GM12878 (cell line): ENCODE measurements at regions not wholly inside any gene's neighbourhood (a gene's known extent, or its start where the extent isn't known, plus 50 kb on each side); places are given as distances from the start of the nearest gene placed in this dataset.

ENCODE experiments used
- ATAC-seq: fragments of 200-7000 bp; cut with Tn5 transposase; 3 replicates; pipeline ENCODE4 v1.9.1; 2020; ENCODE audit warnings: mild to moderate bottlenecking, moderate library complexity
- BruUV-seq: library from RNA; stranded (reverse); fragments of 400-500 nt; replicated peaks from 2 replicates; lab custom pipeline; 2021; lab: Mats Ljungman, UMichigan
- CTCF ChIA-PET: fragments of 300-600 bp; sonication (Branson Sonifier 250); formaldehyde crosslinking; extraction: SDS; loops from one replicate; lab custom pipeline; 2021; ENCODE audit warnings: inconsistent platforms; lab: Yijun Ruan, JAX
- POLR2A ChIA-PET: fragments of 350-600 bp; formaldehyde crosslinking; extraction: SDS; loops from one replicate; lab custom pipeline; 2021; ENCODE audit warnings: inconsistent platforms; lab: Charles Lee
- RAD21 ChIA-PET: fragments of 300-600 bp; sonication (Branson Sonifier 250); formaldehyde crosslinking; loops from one replicate; lab custom pipeline; 2023; ENCODE audit warnings: antibody characterized with exemption; ENCODE audit not compliant: unreplicated experiment; lab: Charles Lee
- SMC1A ChIA-PET: fragments of 300-600 bp; sonication (Branson Sonifier 250); formaldehyde crosslinking; loops from one replicate; lab custom pipeline; 2023; ENCODE audit not compliant: unreplicated experiment, uncharacterized antibody; lab: Charles Lee
- DNase-seq: peaks from one replicate; pipeline ENCODE4 v3.0.0-alpha.2; 2011; ENCODE audit warnings: low read depth, low spot score
- FAIRE-seq: peaks from 3 replicates; lab custom pipeline; 2011; peaks lifted over from hg19 to GRCh38; lab: Jason Lieb, UNC
- H2AFZ ChIP-seq: 2 replicates; pipeline ENCODE4 v1.6.0; 2011; ENCODE audit warnings: low read depth, low read length, control low read depth; ENCODE audit not compliant: control insufficient read depth
- H3K27ac ChIP-seq: 2 replicates; pipeline ENCODE4 v1.5.1; 2011; ENCODE audit warnings: control low read depth; ENCODE audit not compliant: control insufficient read depth, insufficient read depth
- H3K27me3 ChIP-seq, 2 experiments: replicated peaks in 1 of 2; 2 replicates each; pipeline versions ENCODE4 v1.6.0 to v1.6.1; 2011; ENCODE audit warnings: low read length in 1 of 2; ENCODE audit not compliant: control insufficient read depth in 2 of 2, insufficient read depth in 2 of 2
- H3K36me3 ChIP-seq, 2 experiments: 2 replicates each; pipeline ENCODE4 v1.5.1; 2011; ENCODE audit warnings: low read length in 1 of 2; ENCODE audit not compliant: control insufficient read depth in 2 of 2, insufficient read depth in 2 of 2
- H3K4me1 ChIP-seq: 2 replicates; pipeline ENCODE4 v1.6.1; 2011; ENCODE audit warnings: mild to moderate bottlenecking, low read length, moderate library complexity, mixed read lengths; ENCODE audit not compliant: control insufficient read depth, insufficient read depth
- H3K4me2 ChIP-seq: 2 replicates; pipeline ENCODE4 v1.6.0; 2011; ENCODE audit warnings: control low read depth; ENCODE audit not compliant: control insufficient read depth, insufficient read depth
- H3K4me3 ChIP-seq: fragments of 200-600 bp; sonication (generic); 2 replicates; pipeline ENCODE4 v1.5.1; 2016
- H3K79me2 ChIP-seq: 2 replicates; pipeline ENCODE4 v1.6.0; 2011; ENCODE audit warnings: low read length; ENCODE audit not compliant: control insufficient read depth, insufficient read depth
- H3K9ac ChIP-seq: 2 replicates; pipeline ENCODE4 v1.8.0; 2011; ENCODE audit warnings: low read length, control low read depth, mixed read lengths; ENCODE audit not compliant: control insufficient read depth, insufficient read depth
- H3K9me3 ChIP-seq: replicated peaks from 3 replicates; pipeline ENCODE4 v1.5.1; 2011; ENCODE audit warnings: mild to moderate bottlenecking, low read length; ENCODE audit not compliant: control insufficient read depth, insufficient read depth
- H4K20me1 ChIP-seq: 2 replicates; pipeline ENCODE4 v1.6.0; 2011; ENCODE audit not compliant: control insufficient read depth, insufficient read depth
- ATF7 ChIP-seq: fragments of 450-650 bp; IDR thresholded peaks from 2 replicates; pipeline ENCODE4 v1.6.1; 2016; ENCODE audit warnings: low read depth, mild to moderate bottlenecking
- GATAD2B ChIP-seq: fragments of 450-650 bp; conservative IDR thresholded peaks from 2 replicates; pipeline ENCODE4 v1.6.1; 2017; ENCODE audit warnings: low read depth, mild to moderate bottlenecking, moderate library complexity
- NRF1 ChIP-seq: conservative IDR thresholded peaks from 2 replicates; pipeline ENCODE4 v1.6.1; 2011; ENCODE audit warnings: mild to moderate bottlenecking, low read depth, low read length, improper control_type of control experiment
- POU2F2 ChIP-seq: IDR thresholded peaks from 3 replicates; pipeline ENCODE4 v1.6.1; 2011; ENCODE audit warnings: low read depth, mild to moderate bottlenecking, low read length, borderline replicate concordance
- WGBS: methylation state at CpG from one replicate; pipeline ENCODE4 v1.1.6; 2016; ENCODE audit warnings: low lambda C conversion rate; ENCODE audit not compliant: insufficient replicate concordance, insufficient coverage; ENCODE audit errors: missing lambda C conversion rate; 5-methylcytosine and 5-hydroxymethylcytosine counted together
- in situ Hi-C: fragments of 300-500 bp; cut with MboI; formaldehyde crosslinking; loops from 9 replicates; pipeline ENCODE4 v1.14.3; 2018; ENCODE audit warnings: mixed read lengths
- intact Hi-C: fragments of 100-400 bp; cut with micrococcal nuclease; formaldehyde crosslinking; loops from one replicate; pipeline ENCODE4 v1.14.2; 2022; ENCODE audit not compliant: unreplicated experiment
- TF ChIP-seq, protein P1 (sequence below): fragments of 450-650 bp; IDR thresholded peaks from 2 replicates; pipeline ENCODE4 v1.6.1; 2017; ENCODE audit warnings: mild to moderate bottlenecking
- TF ChIP-seq, protein P2 (sequence below): IDR thresholded peaks from 2 replicates; pipeline ENCODE4 v1.6.1; 2011; ENCODE audit warnings: low read depth, low read length, improper control_type of control experiment, borderline replicate concordance
- TF ChIP-seq, protein P3 (sequence below): fragments of 450-650 bp; IDR thresholded peaks from 2 replicates; pipeline ENCODE4 v1.6.1; 2016; ENCODE audit warnings: mild to moderate bottlenecking
- TF ChIP-seq, protein P4 (sequence below): IDR thresholded peaks from 2 replicates; pipeline ENCODE4 v1.6.1; 2012; ENCODE audit warnings: mild to moderate bottlenecking, low read depth, low read length

DNA sequence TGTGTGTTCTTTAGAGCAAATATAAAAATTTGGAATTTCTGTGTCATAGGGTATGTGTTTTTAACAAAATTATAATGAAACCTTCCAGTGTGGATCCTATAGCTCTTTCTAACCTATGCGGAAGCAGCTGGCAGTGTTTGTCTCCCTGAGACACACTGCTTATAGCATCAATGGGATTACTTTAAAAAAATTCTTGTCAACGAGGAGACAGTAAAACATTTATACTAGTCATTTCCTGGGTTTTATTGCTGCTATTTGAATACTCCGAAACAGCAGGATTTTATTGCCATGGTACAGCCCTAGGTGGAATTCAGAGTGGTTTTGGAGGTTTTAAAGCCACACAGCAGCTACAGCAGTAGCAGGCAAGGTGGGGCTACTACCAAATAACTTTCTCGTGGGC lies 145.1 kb upstream of the IL1RAPL2 start:
- POLR2A ChIA-PET = no interaction called here
- H3K27ac ChIP-seq = no peak overlapping the region
- H3K9me3 ChIP-seq = no peaks in the 10 kb centered on the region
- no peaks in the 10 kb centered on the region for H4K20me1 ChIP-seq
- WGBS = 27% methylated on average over 4 of the region's 4 CpGs
- no TSS peak for BruUV-seq
- H3K79me2 ChIP-seq = no peaks in the 10 kb centered on the region
- H2AFZ ChIP-seq = no peak overlapping the region
- CTCF ChIA-PET = no interaction called here
- RAD21 ChIA-PET = no interaction called here
- SMC1A ChIA-PET = no interaction called here
- FAIRE-seq = no peak
- no peaks in the 10 kb centered on the region for H3K36me3 ChIP-seq
- no peak overlapping the region for H3K4me3 ChIP-seq
- no peak overlapping the region for H3K4me2 ChIP-seq
- TF ChIP-seq GATAD2B = no peak
- TF ChIP-seq, protein P1, sequence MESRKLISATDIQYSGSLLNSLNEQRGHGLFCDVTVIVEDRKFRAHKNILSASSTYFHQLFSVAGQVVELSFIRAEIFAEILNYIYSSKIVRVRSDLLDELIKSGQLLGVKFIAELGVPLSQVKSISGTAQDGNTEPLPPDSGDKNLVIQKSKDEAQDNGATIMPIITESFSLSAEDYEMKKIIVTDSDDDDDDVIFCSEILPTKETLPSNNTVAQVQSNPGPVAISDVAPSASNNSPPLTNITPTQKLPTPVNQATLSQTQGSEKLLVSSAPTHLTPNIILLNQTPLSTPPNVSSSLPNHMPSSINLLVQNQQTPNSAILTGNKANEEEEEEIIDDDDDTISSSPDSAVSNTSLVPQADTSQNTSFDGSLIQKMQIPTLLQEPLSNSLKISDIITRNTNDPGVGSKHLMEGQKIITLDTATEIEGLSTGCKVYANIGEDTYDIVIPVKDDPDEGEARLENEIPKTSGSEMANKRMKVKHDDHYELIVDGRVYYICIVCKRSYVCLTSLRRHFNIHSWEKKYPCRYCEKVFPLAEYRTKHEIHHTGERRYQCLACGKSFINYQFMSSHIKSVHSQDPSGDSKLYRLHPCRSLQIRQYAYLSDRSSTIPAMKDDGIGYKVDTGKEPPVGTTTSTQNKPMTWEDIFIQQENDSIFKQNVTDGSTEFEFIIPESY = no peak
- intact Hi-C loops = no loop called here
- no peak overlapping the region for H3K9ac ChIP-seq
- DNase-seq = no peak
- H3K27me3 ChIP-seq = no peaks in the 10 kb centered on the region
- H3K4me1 ChIP-seq = no peaks in the 10 kb centered on the region
- ATAC-seq = no peak
- in situ Hi-C loops = no loop called here

DNA sequence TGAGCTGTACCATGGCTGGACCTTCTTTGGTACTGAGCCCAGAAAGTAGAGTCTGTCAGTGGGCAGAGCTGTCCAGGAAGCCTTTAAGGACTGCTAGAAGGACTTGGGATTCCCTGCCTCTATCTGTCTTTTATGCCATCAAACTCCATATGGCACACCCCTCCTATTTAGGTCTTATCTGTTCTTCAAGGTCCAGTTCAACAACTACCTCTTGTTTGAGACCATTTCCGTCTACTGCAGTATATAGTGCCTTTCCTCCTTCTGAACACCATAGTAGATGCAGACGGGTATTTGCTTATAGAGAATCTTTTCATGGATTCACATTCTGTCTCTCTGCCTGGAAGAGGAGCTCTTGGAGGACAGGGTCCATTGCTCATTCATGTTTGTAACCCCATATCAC lies 146.1 kb upstream of the IL1RAPL2 start:
- H3K9me3 ChIP-seq = no peaks in the 10 kb centered on the region
- no peaks in the 10 kb centered on the region for H3K36me3 ChIP-seq
- BruUV-seq = no TSS peak
- ChIA-PET SMC1A (no interaction called here), POLR2A (no interaction called here), CTCF (no interaction called here), RAD21 (no interaction called here)
- no peak for FAIRE-seq
- no peak for DNase-seq
- H3K79me2 ChIP-seq = no peaks in the 10 kb centered on the region
- 6% methylated on average over 2 of the region's 2 CpGs for WGBS
- intact Hi-C loops = no loop called here
- no peak overlapping the region for H3K27ac ChIP-seq
- H3K4me3 ChIP-seq = no peak overlapping the region
- in situ Hi-C loops = no loop called here
- no peaks in the 10 kb centered on the region for H3K4me1 ChIP-seq
- no peaks in the 10 kb centered on the region for H4K20me1 ChIP-seq
- no peak for ATAC-seq
- H2AFZ ChIP-seq = no peak overlapping the region
- no peak overlapping the region for H3K9ac ChIP-seq
- no peak overlapping the region for H3K4me2 ChIP-seq
- no peaks in the 10 kb centered on the region for H3K27me3 ChIP-seq
- TF ChIP-seq POU2F2 (no peak), ATF7 (no peak), NRF1 (no peak)
- TF ChIP-seq, protein P2, sequence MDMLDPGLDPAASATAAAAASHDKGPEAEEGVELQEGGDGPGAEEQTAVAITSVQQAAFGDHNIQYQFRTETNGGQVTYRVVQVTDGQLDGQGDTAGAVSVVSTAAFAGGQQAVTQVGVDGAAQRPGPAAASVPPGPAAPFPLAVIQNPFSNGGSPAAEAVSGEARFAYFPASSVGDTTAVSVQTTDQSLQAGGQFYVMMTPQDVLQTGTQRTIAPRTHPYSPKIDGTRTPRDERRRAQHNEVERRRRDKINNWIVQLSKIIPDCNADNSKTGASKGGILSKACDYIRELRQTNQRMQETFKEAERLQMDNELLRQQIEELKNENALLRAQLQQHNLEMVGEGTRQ = no peak
- TF ChIP-seq, protein P3, sequence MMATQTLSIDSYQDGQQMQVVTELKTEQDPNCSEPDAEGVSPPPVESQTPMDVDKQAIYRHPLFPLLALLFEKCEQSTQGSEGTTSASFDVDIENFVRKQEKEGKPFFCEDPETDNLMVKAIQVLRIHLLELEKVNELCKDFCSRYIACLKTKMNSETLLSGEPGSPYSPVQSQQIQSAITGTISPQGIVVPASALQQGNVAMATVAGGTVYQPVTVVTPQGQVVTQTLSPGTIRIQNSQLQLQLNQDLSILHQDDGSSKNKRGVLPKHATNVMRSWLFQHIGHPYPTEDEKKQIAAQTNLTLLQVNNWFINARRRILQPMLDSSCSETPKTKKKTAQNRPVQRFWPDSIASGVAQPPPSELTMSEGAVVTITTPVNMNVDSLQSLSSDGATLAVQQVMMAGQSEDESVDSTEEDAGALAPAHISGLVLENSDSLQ = no peak
- TF ChIP-seq, protein P4, sequence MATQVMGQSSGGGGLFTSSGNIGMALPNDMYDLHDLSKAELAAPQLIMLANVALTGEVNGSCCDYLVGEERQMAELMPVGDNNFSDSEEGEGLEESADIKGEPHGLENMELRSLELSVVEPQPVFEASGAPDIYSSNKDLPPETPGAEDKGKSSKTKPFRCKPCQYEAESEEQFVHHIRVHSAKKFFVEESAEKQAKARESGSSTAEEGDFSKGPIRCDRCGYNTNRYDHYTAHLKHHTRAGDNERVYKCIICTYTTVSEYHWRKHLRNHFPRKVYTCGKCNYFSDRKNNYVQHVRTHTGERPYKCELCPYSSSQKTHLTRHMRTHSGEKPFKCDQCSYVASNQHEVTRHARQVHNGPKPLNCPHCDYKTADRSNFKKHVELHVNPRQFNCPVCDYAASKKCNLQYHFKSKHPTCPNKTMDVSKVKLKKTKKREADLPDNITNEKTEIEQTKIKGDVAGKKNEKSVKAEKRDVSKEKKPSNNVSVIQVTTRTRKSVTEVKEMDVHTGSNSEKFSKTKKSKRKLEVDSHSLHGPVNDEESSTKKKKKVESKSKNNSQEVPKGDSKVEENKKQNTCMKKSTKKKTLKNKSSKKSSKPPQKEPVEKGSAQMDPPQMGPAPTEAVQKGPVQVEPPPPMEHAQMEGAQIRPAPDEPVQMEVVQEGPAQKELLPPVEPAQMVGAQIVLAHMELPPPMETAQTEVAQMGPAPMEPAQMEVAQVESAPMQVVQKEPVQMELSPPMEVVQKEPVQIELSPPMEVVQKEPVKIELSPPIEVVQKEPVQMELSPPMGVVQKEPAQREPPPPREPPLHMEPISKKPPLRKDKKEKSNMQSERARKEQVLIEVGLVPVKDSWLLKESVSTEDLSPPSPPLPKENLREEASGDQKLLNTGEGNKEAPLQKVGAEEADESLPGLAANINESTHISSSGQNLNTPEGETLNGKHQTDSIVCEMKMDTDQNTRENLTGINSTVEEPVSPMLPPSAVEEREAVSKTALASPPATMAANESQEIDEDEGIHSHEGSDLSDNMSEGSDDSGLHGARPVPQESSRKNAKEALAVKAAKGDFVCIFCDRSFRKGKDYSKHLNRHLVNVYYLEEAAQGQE = no peak
